ENCODE measurements at regions not wholly inside any gene's neighbourhood (a gene's known extent, or its start where the extent isn't known, plus 50 kb on each side); places are given as distances from the start of the nearest gene placed in this dataset.

GRCh38 chr20:52622081-52622480 lies 350.1 kb upstream of the TSHZ2 start:
- TF ChIP-seq, protein P1, sequence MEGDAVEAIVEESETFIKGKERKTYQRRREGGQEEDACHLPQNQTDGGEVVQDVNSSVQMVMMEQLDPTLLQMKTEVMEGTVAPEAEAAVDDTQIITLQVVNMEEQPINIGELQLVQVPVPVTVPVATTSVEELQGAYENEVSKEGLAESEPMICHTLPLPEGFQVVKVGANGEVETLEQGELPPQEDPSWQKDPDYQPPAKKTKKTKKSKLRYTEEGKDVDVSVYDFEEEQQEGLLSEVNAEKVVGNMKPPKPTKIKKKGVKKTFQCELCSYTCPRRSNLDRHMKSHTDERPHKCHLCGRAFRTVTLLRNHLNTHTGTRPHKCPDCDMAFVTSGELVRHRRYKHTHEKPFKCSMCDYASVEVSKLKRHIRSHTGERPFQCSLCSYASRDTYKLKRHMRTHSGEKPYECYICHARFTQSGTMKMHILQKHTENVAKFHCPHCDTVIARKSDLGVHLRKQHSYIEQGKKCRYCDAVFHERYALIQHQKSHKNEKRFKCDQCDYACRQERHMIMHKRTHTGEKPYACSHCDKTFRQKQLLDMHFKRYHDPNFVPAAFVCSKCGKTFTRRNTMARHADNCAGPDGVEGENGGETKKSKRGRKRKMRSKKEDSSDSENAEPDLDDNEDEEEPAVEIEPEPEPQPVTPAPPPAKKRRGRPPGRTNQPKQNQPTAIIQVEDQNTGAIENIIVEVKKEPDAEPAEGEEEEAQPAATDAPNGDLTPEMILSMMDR (IDR thresholded peaks at IDR 0.05) = no peak
- no peak for TF ChIP-seq EZH2 (IDR thresholded peaks at IDR 0.05; ENCODE audit: borderline replicate concordance, insufficient read depth, low read depth, low read length, poor library complexity, severe bottlenecking)
